Cardiac fibroblast (primary cell): ENCODE measurements at regions not wholly inside any gene's neighbourhood (a gene's known extent, or its start where the extent isn't known, plus 50 kb on each side); places are given as distances from the start of the nearest gene placed in this dataset.

Source experiments
- DNase-seq, 2 donors: peaks; one replicate each; pipeline versions ENCODE4 v3.0.0 to v3.0.0-alpha.2; 2010; ENCODE audit warnings: low read depth in 2 of 2
- H3K4me3 ChIP-seq, 2 donors: replicated peaks in 1 of 2; 1 replicate in 1 of 2; 2 replicates in 1 of 2; pipeline ENCODE4 v1.5.1; 2011; ENCODE audit warnings: low read depth in 2 of 2, low read length in 2 of 2, mild to moderate bottlenecking in 2 of 2, moderate library complexity in 1 of 2
- CTCF ChIP-seq: IDR thresholded peaks from one replicate; pipeline ENCODE4 v1.5.1; 2011; ENCODE audit warnings: low read depth, mild to moderate bottlenecking, low read length, inconsistent platforms

GRCh38 chr2:18503376-18504228 lies 56.9 kb downstream of the RDH14 start:
- H3K4me3 ChIP-seq = no peak overlapping the region
- TF ChIP-seq CTCF = no peak
- no peak for DNase-seq

GRCh38 chr2:18502142-18502541 lies 58.3 kb downstream of the RDH14 start:
- no peak overlapping the region for H3K4me3 ChIP-seq
- DNase-seq = no peak
- TF ChIP-seq CTCF = no peak

- no peak overlapping the region for H3K4me3 ChIP-seq
- DNase-seq = no peak
- TF ChIP-seq CTCF = no peak
Measured at GRCh38 chr2:18501729-18502128, 58.7 kb downstream of the RDH14 start.

- TF ChIP-seq CTCF = no peak
- no peak for DNase-seq
- no peak overlapping the region for H3K4me3 ChIP-seq
Measured at GRCh38 chr2:18501156-18501555, 59.3 kb downstream of the RDH14 start.

GRCh38 chr2:18500333-18500732 lies 60.1 kb downstream of the RDH14 start:
- TF ChIP-seq CTCF = no peak
- peak; percentile 90 to 93 for DNase-seq
- no peak overlapping the region for H3K4me3 ChIP-seq

- H3K4me3 ChIP-seq = no peak overlapping the region
- no peak for TF ChIP-seq CTCF
- DNase-seq = no peak
Measured at GRCh38 chr2:18498531-18498930, 61.9 kb downstream of the RDH14 start.
